ENCODE measurements at regions not wholly inside any gene's neighbourhood (a gene's known extent, or its start where the extent isn't known, plus 50 kb on each side); places are given as distances from the start of the nearest gene placed in this dataset.
"Not testable (repeated sequence)": the region's sequence is repeated elsewhere in the genome, so short reads cannot be mapped to it uniquely, and the experiment has no call there.

DNA sequence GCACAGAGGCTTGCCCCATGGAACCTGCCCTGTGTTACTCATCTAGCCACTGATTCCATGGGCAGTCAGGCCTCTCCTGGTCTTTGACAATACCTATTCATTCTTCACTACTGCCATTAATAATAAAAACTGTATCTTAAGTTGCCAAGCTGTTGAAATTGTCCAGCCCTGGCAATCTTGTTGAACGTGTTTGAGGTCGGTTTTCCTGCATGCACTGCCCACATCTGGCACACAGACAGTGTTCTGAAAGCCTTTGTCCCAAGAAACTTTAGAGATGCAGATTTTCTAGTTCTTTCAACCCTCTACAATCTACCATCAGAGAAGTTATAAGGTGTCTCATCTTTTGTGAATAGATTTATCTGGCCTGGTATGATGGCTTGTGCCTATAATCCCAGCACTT lies 567.2 kb upstream of the NECTIN3 start:
- H3K36me3 Mint-ChIP-seq (ENCODE audit: insufficient read depth, unreplicated experiment), result no peaks in the 10 kb centered on the region
- H3K27ac Mint-ChIP-seq (ENCODE audit: unreplicated experiment), result no peak overlapping the region
- BruUV-seq (replicated peaks), result no TSS peak

DNA sequence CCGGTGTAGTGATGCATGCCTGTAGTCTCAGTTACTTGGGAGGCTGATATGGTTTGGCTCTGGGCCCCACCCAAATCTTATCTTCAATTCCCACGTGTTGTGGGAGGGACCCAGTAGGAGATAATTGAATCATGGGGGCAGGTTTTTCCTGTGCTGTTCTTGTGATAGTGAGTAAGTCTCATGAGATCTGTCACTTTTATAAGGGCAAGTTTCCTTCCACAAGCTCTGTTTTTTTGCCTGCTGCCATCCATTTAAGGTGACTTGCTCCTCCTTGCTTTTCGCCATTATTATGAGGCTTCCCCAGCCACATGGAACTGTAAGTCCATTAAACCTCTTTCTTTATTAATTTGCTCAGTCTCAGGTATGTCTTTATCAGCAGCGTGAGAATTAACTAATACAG lies 566.7 kb upstream of the NECTIN3 start:
- Mint-ChIP-seq H3K4me3 (ENCODE audit: low read depth, unreplicated experiment) (no peak overlapping the region), H3K27ac (ENCODE audit: unreplicated experiment) (no peak overlapping the region), H3K4me1 (ENCODE audit: low read depth, unreplicated experiment) (peaks cover 13% of the 10 kb centered on the region), H3K27me3 (ENCODE audit: unreplicated experiment) (no peaks in the 10 kb centered on the region), H3K9me3 (ENCODE audit: low read depth, unreplicated experiment) (peaks cover 2% of the 10 kb centered on the region), H3K36me3 (ENCODE audit: insufficient read depth, unreplicated experiment) (no peaks in the 10 kb centered on the region)
- BruUV-seq (replicated peaks), result no TSS peak
- no peak for DNase-seq
- intact Hi-C loops (cut with micrococcal nuclease; ENCODE audit: unreplicated experiment), result no loop called here
- TF ChIP-seq, protein P1, sequence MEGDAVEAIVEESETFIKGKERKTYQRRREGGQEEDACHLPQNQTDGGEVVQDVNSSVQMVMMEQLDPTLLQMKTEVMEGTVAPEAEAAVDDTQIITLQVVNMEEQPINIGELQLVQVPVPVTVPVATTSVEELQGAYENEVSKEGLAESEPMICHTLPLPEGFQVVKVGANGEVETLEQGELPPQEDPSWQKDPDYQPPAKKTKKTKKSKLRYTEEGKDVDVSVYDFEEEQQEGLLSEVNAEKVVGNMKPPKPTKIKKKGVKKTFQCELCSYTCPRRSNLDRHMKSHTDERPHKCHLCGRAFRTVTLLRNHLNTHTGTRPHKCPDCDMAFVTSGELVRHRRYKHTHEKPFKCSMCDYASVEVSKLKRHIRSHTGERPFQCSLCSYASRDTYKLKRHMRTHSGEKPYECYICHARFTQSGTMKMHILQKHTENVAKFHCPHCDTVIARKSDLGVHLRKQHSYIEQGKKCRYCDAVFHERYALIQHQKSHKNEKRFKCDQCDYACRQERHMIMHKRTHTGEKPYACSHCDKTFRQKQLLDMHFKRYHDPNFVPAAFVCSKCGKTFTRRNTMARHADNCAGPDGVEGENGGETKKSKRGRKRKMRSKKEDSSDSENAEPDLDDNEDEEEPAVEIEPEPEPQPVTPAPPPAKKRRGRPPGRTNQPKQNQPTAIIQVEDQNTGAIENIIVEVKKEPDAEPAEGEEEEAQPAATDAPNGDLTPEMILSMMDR (IDR thresholded peaks at IDR 0.05; ENCODE audit: unreplicated experiment), result no peak
- CTCF ChIA-PET, result interaction anchor here (0.7 to 0.9 kb wide), 2 partner anchors 15 to 221 kb away, joined by 3 to 6 read pairs; no protein-coding TSS in a partner anchor

More for the DNA sequence above, 567.2 kb upstream of the NECTIN3 start:
- intact Hi-C loops (cut with micrococcal nuclease; ENCODE audit: unreplicated experiment), result no loop called here
- Mint-ChIP-seq H3K4me3 (ENCODE audit: low read depth, unreplicated experiment) (no peak overlapping the region), H3K9me3 (ENCODE audit: low read depth, unreplicated experiment) (no peaks in the 10 kb centered on the region), H3K4me1 (ENCODE audit: low read depth, unreplicated experiment) (peaks cover 13% of the 10 kb centered on the region), H3K27me3 (ENCODE audit: unreplicated experiment) (no peaks in the 10 kb centered on the region)
- DNase-seq, result no peak
- TF ChIP-seq, protein P1 (IDR thresholded peaks at IDR 0.05; ENCODE audit: unreplicated experiment), result no peak
- CTCF ChIA-PET, result interaction anchor here (0.9 kb wide), 1 partner anchor 15 kb away, joined by 3 read pairs; no protein-coding TSS in a partner anchor

DNA sequence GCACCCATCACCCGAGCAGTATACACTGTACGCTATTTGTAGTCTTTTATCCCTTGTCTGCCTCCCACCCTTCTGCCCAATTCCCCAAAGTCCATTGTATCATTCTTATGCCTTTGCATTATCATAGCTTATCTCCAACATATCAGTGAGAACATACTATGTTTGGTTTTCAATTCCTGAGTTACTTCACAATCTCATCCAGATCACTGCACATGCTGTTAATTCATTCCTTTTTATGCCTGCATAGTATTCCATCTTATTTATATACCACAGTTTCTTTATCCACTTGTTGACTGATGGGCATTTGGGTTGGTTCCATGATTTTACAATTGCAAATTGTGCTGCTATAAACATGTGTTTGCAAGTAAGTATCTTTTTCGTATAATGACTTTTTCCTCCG lies 564.7 kb upstream of the NECTIN3 start:
- Mint-ChIP-seq H3K27ac (ENCODE audit: unreplicated experiment) (no peak overlapping the region), H3K36me3 (ENCODE audit: insufficient read depth, unreplicated experiment) (no peaks in the 10 kb centered on the region), H3K9me3 (ENCODE audit: low read depth, unreplicated experiment) (peaks cover 2% of the 10 kb centered on the region), H3K4me1 (ENCODE audit: low read depth, unreplicated experiment) (peaks cover 13% of the 10 kb centered on the region), H3K27me3 (ENCODE audit: unreplicated experiment) (no peaks in the 10 kb centered on the region), H3K4me3 (ENCODE audit: low read depth, unreplicated experiment) (no peak overlapping the region)
- no TSS peak for BruUV-seq (replicated peaks)
- DNase-seq, result no peak
- CTCF ChIA-PET, result no interaction called here
- intact Hi-C loops (cut with micrococcal nuclease; ENCODE audit: unreplicated experiment), result no loop called here
- TF ChIP-seq, protein P1 (IDR thresholded peaks at IDR 0.05; ENCODE audit: unreplicated experiment), result no peak

DNA sequence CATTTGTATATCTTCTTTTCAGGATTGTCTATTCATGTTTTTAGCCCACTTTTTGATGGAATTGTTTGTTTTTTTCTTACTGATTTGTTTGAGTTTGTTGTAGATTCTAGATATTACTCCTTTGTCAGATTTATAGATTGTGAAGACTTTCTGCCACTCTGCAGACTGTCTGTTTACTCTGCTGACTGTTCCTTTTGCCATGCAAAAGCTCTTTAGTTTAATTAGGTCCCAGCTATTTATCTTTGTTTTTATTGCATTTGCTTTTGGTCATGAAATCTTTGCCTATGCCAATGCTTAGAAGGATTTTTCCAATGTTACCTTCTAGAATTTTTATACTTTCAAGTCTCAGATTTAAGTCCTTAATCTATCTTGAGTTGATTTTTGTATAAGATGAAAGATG lies 564.0 kb upstream of the NECTIN3 start:
- H3K36me3 Mint-ChIP-seq (ENCODE audit: insufficient read depth, unreplicated experiment); CTCF ChIA-PET; H3K27ac Mint-ChIP-seq (ENCODE audit: unreplicated experiment); BruUV-seq (replicated peaks); DNase-seq; H3K27me3 Mint-ChIP-seq (ENCODE audit: unreplicated experiment); intact Hi-C loops (cut with micrococcal nuclease; ENCODE audit: unreplicated experiment); H3K4me3 Mint-ChIP-seq (ENCODE audit: low read depth, unreplicated experiment); H3K9me3 Mint-ChIP-seq (ENCODE audit: low read depth, unreplicated experiment): not testable (repeated sequence)
- peaks cover 13% of the 10 kb centered on the region for H3K4me1 Mint-ChIP-seq (ENCODE audit: low read depth, unreplicated experiment)

DNA sequence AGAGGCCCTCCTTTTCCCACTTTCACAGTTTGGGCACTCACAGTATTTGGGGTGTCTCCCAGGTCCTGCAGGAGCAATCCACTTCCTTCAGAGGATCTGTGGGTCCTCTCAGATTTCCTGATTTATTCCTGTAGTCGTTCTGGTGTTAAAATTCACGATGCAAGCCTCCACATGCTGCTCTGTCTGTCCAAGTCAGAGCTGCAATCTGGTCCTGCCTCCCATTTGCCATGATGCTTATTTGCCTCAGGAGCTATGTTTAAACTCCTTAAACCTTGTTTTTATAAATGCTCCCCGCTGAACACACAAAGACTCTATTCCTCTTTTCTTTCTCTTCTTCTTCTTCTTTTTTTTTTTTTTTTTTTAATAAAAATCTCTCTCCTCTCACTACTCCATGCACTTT lies 558.7 kb upstream of the NECTIN3 start:
- no peaks in the 10 kb centered on the region for H3K27me3 Mint-ChIP-seq (ENCODE audit: unreplicated experiment)
- no peak for DNase-seq
- no peak overlapping the region for H3K4me3 Mint-ChIP-seq (ENCODE audit: low read depth, unreplicated experiment)
- CTCF ChIA-PET, result no interaction called here
- no TSS peak for BruUV-seq (replicated peaks)
- H3K9me3 Mint-ChIP-seq (ENCODE audit: low read depth, unreplicated experiment), result peaks cover 4% of the 10 kb centered on the region
- no peak overlapping the region for H3K27ac Mint-ChIP-seq (ENCODE audit: unreplicated experiment)
- no peaks in the 10 kb centered on the region for H3K36me3 Mint-ChIP-seq (ENCODE audit: insufficient read depth, unreplicated experiment)
- intact Hi-C loops (cut with micrococcal nuclease; ENCODE audit: unreplicated experiment), result no loop called here
- no peaks in the 10 kb centered on the region for H3K4me1 Mint-ChIP-seq (ENCODE audit: low read depth, unreplicated experiment)
- TF ChIP-seq, protein P1 (IDR thresholded peaks at IDR 0.05; ENCODE audit: unreplicated experiment), result no peak

Data from Calu3 (cell line).